ENCODE measurements at regions not wholly inside any gene's neighbourhood (a gene's known extent, or its start where the extent isn't known, plus 50 kb on each side); places are given as distances from the start of the nearest gene placed in this dataset.

GRCh38 chr4:79046016-79046592, 106.9 kb upstream of the PAQR3 start:
- DNase-seq = no peak
- Mint-ChIP-seq H3K27me3 (no peaks in the 10 kb centered on the region), H3K4me1 (ENCODE audit: low read depth) (no peaks in the 10 kb centered on the region), H3K36me3 (ENCODE audit: low read depth) (no peaks in the 10 kb centered on the region), H3K9me3 (no peaks in the 10 kb centered on the region), H3K27ac (no peak overlapping the region), H3K4me3 (no peak overlapping the region)
- TF ChIP-seq CTCF (IDR thresholded peaks at IDR 0.05) = no peak
- Histone ChIP-seq H3K27ac (ENCODE audit: low read depth in 1 of 2, low read length in 2 of 2) (no peak overlapping the region), H3K4me3 (ENCODE audit: low read length) (no peak overlapping the region), H3K9me3 (ENCODE audit: control insufficient read depth in 1 of 2, insufficient read depth in 1 of 2, low read length in 2 of 2) (no peaks in the 10 kb centered on the region), H3K4me1 (ENCODE audit: insufficient read depth, low read length) (no peaks in the 10 kb centered on the region), H3K36me3 (ENCODE audit: insufficient read depth, low read length) (no peaks in the 10 kb centered on the region), H3K27me3 (ENCODE audit: control insufficient read depth in 1 of 2, insufficient read depth in 2 of 2, low read length in 2 of 2) (no peaks in the 10 kb centered on the region)
- ChIA-PET POLR2A (no interaction called here), CTCF (no interaction called here)
- intact Hi-C loops (cut with DNase I, micrococcal nuclease) = no loop called here
- ATAC-seq (ENCODE audit: poor library complexity) = no peak

- intact Hi-C loops (cut with DNase I, micrococcal nuclease) = loop anchor here in 1 of 2 experiments (5.0 kb wide), 1 partner anchor 1173 kb away; no protein-coding TSS in a partner anchor
- Mint-ChIP-seq H3K9me3 (no peaks in the 10 kb centered on the region), H3K27me3 (no peaks in the 10 kb centered on the region), H3K27ac (no peak overlapping the region), H3K4me1 (ENCODE audit: low read depth) (no peaks in the 10 kb centered on the region), H3K36me3 (ENCODE audit: low read depth) (no peaks in the 10 kb centered on the region), H3K4me3 (no peak overlapping the region)
- ATAC-seq (ENCODE audit: poor library complexity) (no peak), DNase-seq (no peak)
- Histone ChIP-seq H3K4me1 (ENCODE audit: insufficient read depth, low read length) (no peaks in the 10 kb centered on the region), H3K36me3 (ENCODE audit: insufficient read depth, low read length) (no peaks in the 10 kb centered on the region), H3K27me3 (ENCODE audit: control insufficient read depth in 1 of 2, insufficient read depth in 2 of 2, low read length in 2 of 2) (no peaks in the 10 kb centered on the region), H3K4me3 (ENCODE audit: low read length) (no peak overlapping the region), H3K9me3 (ENCODE audit: control insufficient read depth in 1 of 2, insufficient read depth in 1 of 2, low read length in 2 of 2) (no peaks in the 10 kb centered on the region), H3K27ac (ENCODE audit: low read depth in 1 of 2, low read length in 2 of 2) (no peak overlapping the region)
- no peak for TF ChIP-seq CTCF (IDR thresholded peaks at IDR 0.05)
- ChIA-PET POLR2A (no interaction called here), CTCF (no interaction called here)
Measured at GRCh38 chr4:79044141-79044659, 105.0 kb upstream of the PAQR3 start.

DNA sequence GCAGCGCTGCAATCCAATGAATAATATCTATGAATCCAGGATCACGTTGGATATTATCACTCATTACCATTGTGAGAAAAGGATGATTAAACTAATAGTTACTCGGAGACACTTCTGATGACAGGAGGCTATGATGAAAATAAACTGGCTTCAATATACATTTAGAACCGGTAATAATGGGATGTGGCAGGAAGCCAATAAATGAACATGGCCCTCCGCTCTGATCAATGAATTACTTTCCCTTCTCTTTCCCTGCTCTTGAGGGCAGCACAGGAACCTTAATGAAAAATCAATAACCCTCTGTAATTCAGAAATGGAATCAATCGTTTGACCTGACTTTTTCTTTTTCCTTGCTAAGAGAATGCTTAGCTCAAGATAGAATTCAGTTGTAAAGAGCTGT, 103.9 kb upstream of the PAQR3 start:
- H3K4me1 Mint-ChIP-seq (ENCODE audit: low read depth) = no peaks in the 10 kb centered on the region
- ChIA-PET CTCF (no interaction called here), POLR2A (no interaction called here)
- Histone ChIP-seq H3K4me1 (ENCODE audit: insufficient read depth, low read length) (no peaks in the 10 kb centered on the region), H3K4me3 (ENCODE audit: low read length) (no peak overlapping the region), H3K36me3 (ENCODE audit: insufficient read depth, low read length) (no peaks in the 10 kb centered on the region), H3K9me3 (ENCODE audit: control insufficient read depth in 1 of 2, insufficient read depth in 1 of 2, low read length in 2 of 2) (no peaks in the 10 kb centered on the region), H3K27ac (ENCODE audit: low read depth in 1 of 2, low read length in 2 of 2) (no peak overlapping the region), H3K27me3 (ENCODE audit: control insufficient read depth in 1 of 2, insufficient read depth in 2 of 2, low read length in 2 of 2) (no peaks in the 10 kb centered on the region)
- ATAC-seq (ENCODE audit: poor library complexity) = no peak
- H3K9me3 Mint-ChIP-seq = no peaks in the 10 kb centered on the region
- intact Hi-C loops (cut with DNase I, micrococcal nuclease) = loop anchor here in 1 of 2 experiments (5.0 kb wide), 1 partner anchor 1174 kb away; no protein-coding TSS in a partner anchor
- H3K27me3 Mint-ChIP-seq = no peaks in the 10 kb centered on the region
- no peak for TF ChIP-seq CTCF (IDR thresholded peaks at IDR 0.05)
- H3K4me3 Mint-ChIP-seq = no peak overlapping the region
- no peak overlapping the region for H3K27ac Mint-ChIP-seq
- no peaks in the 10 kb centered on the region for H3K36me3 Mint-ChIP-seq (ENCODE audit: low read depth)
- DNase-seq = no peak
